ENCODE measurements at regions not wholly inside any gene's neighbourhood (a gene's known extent, or its start where the extent isn't known, plus 50 kb on each side); places are given as distances from the start of the nearest gene placed in this dataset.

- no peaks in the 10 kb centered on the region for H3K27me3 Mint-ChIP-seq
- no peak overlapping the region for H3K27ac Mint-ChIP-seq
Measured at GRCh38 chr6:16033214-16033613, 95.7 kb upstream of the MYLIP start.

GRCh38 chr6:16031278-16031981, 97.5 kb upstream of the MYLIP start:
- no peak overlapping the region for H3K27ac Mint-ChIP-seq
- no peak for DNase-seq (ENCODE audit: extremely low spot score, unreplicated experiment)

More at GRCh38 chr6:16033214-16033613, 95.7 kb upstream of the MYLIP start:
- H3K9me3 Mint-ChIP-seq = no peaks in the 10 kb centered on the region
- DNase-seq (ENCODE audit: extremely low spot score, unreplicated experiment) = no peak
- H3K4me1 Mint-ChIP-seq (ENCODE audit: unreplicated experiment) = peaks cover 6% of the 10 kb centered on the region
- no peaks in the 10 kb centered on the region for H3K36me3 Mint-ChIP-seq
- H3K4me3 Mint-ChIP-seq = no peak overlapping the region
- TF ChIP-seq CTCF (conservative IDR thresholded peaks at IDR 0.05) = no peak

GRCh38 chr6:16028966-16029365, 99.9 kb upstream of the MYLIP start:
- Mint-ChIP-seq H3K36me3 (no peaks in the 10 kb centered on the region), H3K4me3 (no peak overlapping the region), H3K27me3 (no peaks in the 10 kb centered on the region), H3K27ac (no peak overlapping the region), H3K9me3 (no peaks in the 10 kb centered on the region), H3K4me1 (ENCODE audit: unreplicated experiment) (peaks cover 3% of the 10 kb centered on the region)
- DNase-seq (ENCODE audit: extremely low spot score, unreplicated experiment) = no peak
- TF ChIP-seq CTCF (conservative IDR thresholded peaks at IDR 0.05) = no peak

More at GRCh38 chr6:16031278-16031981, 97.5 kb upstream of the MYLIP start:
- Mint-ChIP-seq H3K4me3 (no peak overlapping the region), H3K4me1 (ENCODE audit: unreplicated experiment) (peaks cover 6% of the 10 kb centered on the region), H3K9me3 (no peaks in the 10 kb centered on the region), H3K27me3 (no peaks in the 10 kb centered on the region), H3K36me3 (no peaks in the 10 kb centered on the region)
- no peak for TF ChIP-seq CTCF (conservative IDR thresholded peaks at IDR 0.05)

GRCh38 chr6:16020259-16020658, 108.6 kb upstream of the MYLIP start:
- Mint-ChIP-seq H3K27me3 (no peaks in the 10 kb centered on the region), H3K4me3 (no peak overlapping the region), H3K36me3 (no peaks in the 10 kb centered on the region), H3K9me3 (no peaks in the 10 kb centered on the region), H3K27ac (no peak overlapping the region), H3K4me1 (ENCODE audit: unreplicated experiment) (no peaks in the 10 kb centered on the region)
- no peak for DNase-seq (ENCODE audit: extremely low spot score, unreplicated experiment)
- no peak for TF ChIP-seq CTCF (conservative IDR thresholded peaks at IDR 0.05)

- DNase-seq (ENCODE audit: extremely low spot score, unreplicated experiment) = no peak
- no peaks in the 10 kb centered on the region for H3K9me3 Mint-ChIP-seq
- no peak overlapping the region for H3K27ac Mint-ChIP-seq
- H3K27me3 Mint-ChIP-seq = no peaks in the 10 kb centered on the region
- TF ChIP-seq CTCF (conservative IDR thresholded peaks at IDR 0.05) = no peak
- H3K4me3 Mint-ChIP-seq = no peak overlapping the region
- no peaks in the 10 kb centered on the region for H3K4me1 Mint-ChIP-seq (ENCODE audit: unreplicated experiment)
- H3K36me3 Mint-ChIP-seq = no peaks in the 10 kb centered on the region
Measured at GRCh38 chr6:16019462-16019861, 109.4 kb upstream of the MYLIP start.
